Endodermal cell (in vitro differentiated cells): ENCODE measurements at regions not wholly inside any gene's neighbourhood (a gene's known extent, or its start where the extent isn't known, plus 50 kb on each side); places are given as distances from the start of the nearest gene placed in this dataset.

Experiments
- DNase-seq: peaks from one replicate; pipeline ENCODE4 v3.0.0-alpha.2; 2017
- H3K27ac ChIP-seq: 2 replicates; pipeline ENCODE4 v1.5.1; 2013; ENCODE audit warnings: mild to moderate bottlenecking, low read depth, low read length, moderate library complexity
- H3K27me3 ChIP-seq: 2 replicates; pipeline ENCODE4 v1.6.1; 2013; ENCODE audit warnings: mild to moderate bottlenecking, low read length, moderate library complexity; ENCODE audit not compliant: insufficient read depth, control insufficient read depth, poor library complexity, severe bottlenecking
- H3K36me3 ChIP-seq: 2 replicates; pipeline ENCODE4 v1.7.0; 2013; ENCODE audit warnings: mild to moderate bottlenecking, low read length, moderate library complexity; ENCODE audit not compliant: control insufficient read depth, insufficient read depth
- H3K4me1 ChIP-seq: one replicate; pipeline ENCODE4 v1.7.0; 2013; ENCODE audit warnings: low read length; ENCODE audit not compliant: control insufficient read depth, insufficient read depth
- H3K4me3 ChIP-seq: 2 replicates; pipeline ENCODE4 v1.5.1; 2013; ENCODE audit warnings: mild to moderate bottlenecking, low read length, moderate library complexity
- H3K9ac ChIP-seq: 2 replicates; pipeline ENCODE4 v1.6.1; 2013; ENCODE audit warnings: mild to moderate bottlenecking, low read length, moderate library complexity; ENCODE audit not compliant: poor library complexity, severe bottlenecking; ENCODE audit errors: extremely low read depth
- H3K9me3 ChIP-seq: 2 replicates; pipeline ENCODE4 v1.6.1; 2013; ENCODE audit warnings: mild to moderate bottlenecking, low read length, moderate library complexity; ENCODE audit not compliant: control insufficient read depth
- H3K27ac Mint-ChIP-seq: 2 replicates; pipeline ENCODE4 v1.8.0; 2020; ENCODE audit warnings: mixed read lengths
- H3K27me3 Mint-ChIP-seq: 2 replicates; pipeline ENCODE4 v1.8.0; 2021; ENCODE audit warnings: mild to moderate bottlenecking, mixed read lengths; ENCODE audit not compliant: insufficient read depth
- H3K36me3 Mint-ChIP-seq: 2 replicates; pipeline ENCODE4 v1.8.0; 2020; ENCODE audit warnings: low read depth, mixed read lengths
- H3K4me1 Mint-ChIP-seq: 2 replicates; pipeline ENCODE4 v1.8.0; 2020; ENCODE audit warnings: mixed read lengths
- H3K4me3 Mint-ChIP-seq: 2 replicates; pipeline ENCODE4 v1.8.0; 2020; ENCODE audit warnings: mild to moderate bottlenecking, moderate library complexity, mixed read lengths
- H3K9me3 Mint-ChIP-seq: 2 replicates; pipeline ENCODE4 v1.8.0; 2020; ENCODE audit warnings: mild to moderate bottlenecking, mixed read lengths
- WGBS, 2 experiments: methylation state at CpG; one replicate each; pipeline versions ENCODE4 v1.1.5 to v1.1.7; 2013; ENCODE audit warnings: missing lambda C conversion rate in 2 of 2, mixed read lengths in 1 of 2; ENCODE audit not compliant: insufficient coverage in 1 of 2, insufficient read length in 1 of 2; 5-methylcytosine and 5-hydroxymethylcytosine counted together
- TF ChIP-seq, protein P1 (sequence below): fragments of 200-600 bp; sonication (generic); conservative IDR thresholded peaks from 2 replicates; pipeline ENCODE4 v1.5.0; 2021; ENCODE audit warnings: antibody characterized with exemption, mild to moderate bottlenecking

DNA sequence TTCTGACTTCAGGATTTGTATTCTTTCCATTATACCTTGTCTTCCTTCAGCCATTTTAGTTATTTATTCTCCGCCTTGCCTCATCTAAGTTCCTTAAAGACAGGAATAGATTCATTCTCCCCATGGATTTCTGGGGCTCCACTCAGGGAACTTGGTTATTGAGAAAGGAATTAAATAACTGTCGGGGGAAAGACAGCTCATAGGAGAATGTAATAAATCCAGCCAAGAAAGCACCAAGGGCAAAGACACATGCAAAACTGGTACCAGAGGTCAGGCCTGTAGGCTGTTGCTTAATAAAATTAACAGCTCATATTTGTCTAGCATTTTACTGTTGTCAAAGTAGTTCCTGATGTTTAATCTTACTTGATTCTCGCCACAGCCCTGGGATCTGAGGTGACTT lies 357.2 kb downstream of the TMEM38B start:
- DNase-seq = no peak
- no peak overlapping the region for H3K4me3 ChIP-seq
- H3K27me3 Mint-ChIP-seq = no peaks in the 10 kb centered on the region
- peaks cover 2% of the 10 kb centered on the region for H3K4me1 Mint-ChIP-seq
- H3K4me3 Mint-ChIP-seq = no peak overlapping the region
- no peaks in the 10 kb centered on the region for H3K4me1 ChIP-seq
- peaks cover 5% of the 10 kb centered on the region for H3K9me3 Mint-ChIP-seq
- no peak overlapping the region for H3K27ac ChIP-seq
- no peak overlapping the region for H3K9ac ChIP-seq
- H3K36me3 Mint-ChIP-seq = no peaks in the 10 kb centered on the region
- TF ChIP-seq, protein P1, sequence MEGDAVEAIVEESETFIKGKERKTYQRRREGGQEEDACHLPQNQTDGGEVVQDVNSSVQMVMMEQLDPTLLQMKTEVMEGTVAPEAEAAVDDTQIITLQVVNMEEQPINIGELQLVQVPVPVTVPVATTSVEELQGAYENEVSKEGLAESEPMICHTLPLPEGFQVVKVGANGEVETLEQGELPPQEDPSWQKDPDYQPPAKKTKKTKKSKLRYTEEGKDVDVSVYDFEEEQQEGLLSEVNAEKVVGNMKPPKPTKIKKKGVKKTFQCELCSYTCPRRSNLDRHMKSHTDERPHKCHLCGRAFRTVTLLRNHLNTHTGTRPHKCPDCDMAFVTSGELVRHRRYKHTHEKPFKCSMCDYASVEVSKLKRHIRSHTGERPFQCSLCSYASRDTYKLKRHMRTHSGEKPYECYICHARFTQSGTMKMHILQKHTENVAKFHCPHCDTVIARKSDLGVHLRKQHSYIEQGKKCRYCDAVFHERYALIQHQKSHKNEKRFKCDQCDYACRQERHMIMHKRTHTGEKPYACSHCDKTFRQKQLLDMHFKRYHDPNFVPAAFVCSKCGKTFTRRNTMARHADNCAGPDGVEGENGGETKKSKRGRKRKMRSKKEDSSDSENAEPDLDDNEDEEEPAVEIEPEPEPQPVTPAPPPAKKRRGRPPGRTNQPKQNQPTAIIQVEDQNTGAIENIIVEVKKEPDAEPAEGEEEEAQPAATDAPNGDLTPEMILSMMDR = no peak
- H3K9me3 ChIP-seq = no peaks in the 10 kb centered on the region
- WGBS, 2 experiments = 92 to 100% methylated on average over 2 to 3 of the region's 3 CpGs
- H3K27ac Mint-ChIP-seq = no peak overlapping the region
- no peaks in the 10 kb centered on the region for H3K27me3 ChIP-seq
- H3K36me3 ChIP-seq = no peaks in the 10 kb centered on the region

DNA sequence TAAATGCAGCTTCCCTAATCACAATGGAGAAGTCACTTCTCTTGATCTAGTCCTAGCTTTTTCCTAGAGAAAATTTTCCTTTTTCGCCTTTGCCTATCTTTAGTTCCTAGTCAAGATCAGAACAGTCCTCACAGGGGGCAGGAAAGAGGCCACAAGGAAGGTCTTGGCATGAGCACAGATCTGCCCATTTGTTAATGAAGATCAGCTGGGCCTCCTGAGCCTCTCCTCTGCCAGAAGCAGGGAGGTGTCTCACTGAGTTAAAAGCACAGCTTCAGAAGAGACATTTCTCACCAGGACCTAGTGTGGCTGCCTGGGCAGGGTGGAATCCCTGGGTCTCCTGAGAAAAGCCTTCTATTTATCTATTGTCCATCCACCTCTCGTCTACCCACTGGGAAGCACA lies 357.8 kb downstream of the TMEM38B start:
- no peak for DNase-seq
- peaks cover 2% of the 10 kb centered on the region for H3K4me1 Mint-ChIP-seq
- peak overlapping the region; percentile 18 for H3K27ac ChIP-seq
- H3K4me3 ChIP-seq = no peak overlapping the region
- no peak overlapping the region for H3K9ac ChIP-seq
- H3K27ac Mint-ChIP-seq = no peak overlapping the region
- H3K27me3 Mint-ChIP-seq = no peaks in the 10 kb centered on the region
- TF ChIP-seq, protein P1 = no peak
- H3K4me3 Mint-ChIP-seq = no peak overlapping the region
- H3K27me3 ChIP-seq = no peaks in the 10 kb centered on the region
- WGBS, 2 experiments = 80 to 91% methylated on average over 2 of the region's 2 CpGs
- no peaks in the 10 kb centered on the region for H3K4me1 ChIP-seq
- no peaks in the 10 kb centered on the region for H3K36me3 ChIP-seq
- H3K9me3 Mint-ChIP-seq = peaks cover 3% of the 10 kb centered on the region
- no peaks in the 10 kb centered on the region for H3K9me3 ChIP-seq
- no peaks in the 10 kb centered on the region for H3K36me3 Mint-ChIP-seq

DNA sequence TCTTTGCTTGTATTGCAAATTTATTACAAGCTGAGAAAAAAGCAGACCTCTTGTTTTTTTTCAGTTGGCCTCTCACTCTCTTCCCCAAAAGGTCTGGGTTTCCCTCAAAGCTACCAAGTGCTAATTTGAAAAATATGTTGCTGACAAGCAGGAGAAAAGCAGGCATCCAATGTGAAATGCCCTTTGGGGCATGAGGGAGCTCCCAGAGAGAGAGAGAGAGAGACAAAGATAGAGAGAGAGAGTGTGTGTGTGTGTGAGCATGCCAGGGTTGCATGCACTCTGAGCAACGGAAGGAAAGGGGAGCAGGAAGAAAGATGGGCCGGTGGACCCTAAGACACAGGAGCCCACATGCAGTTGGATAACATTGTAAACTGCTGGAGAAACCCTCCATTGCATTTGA lies 358.4 kb downstream of the TMEM38B start:
- Mint-ChIP-seq H3K4me3 (no peak overlapping the region), H3K4me1 (peaks cover 2% of the 10 kb centered on the region), H3K27ac (no peak overlapping the region), H3K36me3 (no peaks in the 10 kb centered on the region), H3K27me3 (no peaks in the 10 kb centered on the region), H3K9me3 (peaks cover 3% of the 10 kb centered on the region)
- no peak for DNase-seq
- H3K27ac ChIP-seq = peak overlapping the region; percentile 18
- H3K36me3 ChIP-seq = no peaks in the 10 kb centered on the region
- H3K4me3 ChIP-seq = no peak overlapping the region
- H3K9me3 ChIP-seq = no peaks in the 10 kb centered on the region
- no peak overlapping the region for H3K9ac ChIP-seq
- no peaks in the 10 kb centered on the region for H3K4me1 ChIP-seq
- WGBS, 2 experiments = 92 to 93% methylated on average over 2 of the region's 2 CpGs
- TF ChIP-seq, protein P1 = no peak
- no peaks in the 10 kb centered on the region for H3K27me3 ChIP-seq
